Neural cell (in vitro differentiated cells): ENCODE measurements at regions not wholly inside any gene's neighbourhood (a gene's known extent, or its start where the extent isn't known, plus 50 kb on each side); places are given as distances from the start of the nearest gene placed in this dataset.

Experiments used
- H2AFZ ChIP-seq: fragments of 200-600, 300-800 bp; sonication (generic), shearing (Covaris generic); 2 replicates; pipeline ENCODE4 v1.6.0; 2014; ENCODE audit warnings: low read depth, mild to moderate bottlenecking, antibody characterized with exemption, low read length, moderate library complexity
- H3F3A ChIP-seq: fragments of 200-600 bp; shearing (Covaris generic); 2 replicates; pipeline ENCODE4 v1.6.1; 2016; ENCODE audit warnings: mild to moderate bottlenecking, moderate library complexity, mixed read lengths, antibody characterized with exemption, low read length; ENCODE audit not compliant: insufficient read depth, poor library complexity, severe bottlenecking
- H3K27ac ChIP-seq: fragments of 200-600, 300-800 bp; sonication (generic), shearing (Covaris generic); 2 replicates; pipeline ENCODE4 v1.5.1; 2014; ENCODE audit warnings: mild to moderate bottlenecking, low read length, moderate library complexity
- H3K27me3 ChIP-seq: fragments of 300-800, 200-600 bp; sonication (generic), shearing (Covaris generic); 2 replicates; pipeline ENCODE4 v1.6.0; 2014; ENCODE audit warnings: mild to moderate bottlenecking, low read depth, low read length, moderate library complexity; ENCODE audit not compliant: insufficient read depth
- H3K36me3 ChIP-seq: fragments of 300-800, 200-600 bp; sonication (generic), shearing (Covaris generic); 2 replicates; pipeline ENCODE4 v1.5.1; 2014; ENCODE audit warnings: mild to moderate bottlenecking, antibody characterized with exemption, low read length, moderate library complexity; ENCODE audit not compliant: insufficient read depth
- H3K4me2 ChIP-seq: fragments of 300-800, 200-600 bp; sonication (generic), shearing (Covaris generic); 2 replicates; pipeline ENCODE4 v1.6.0; 2014; ENCODE audit warnings: mild to moderate bottlenecking, low read length
- H3K4me3 ChIP-seq: fragments of 300-800, 200-600 bp; sonication (generic), shearing (Covaris generic); 2 replicates; pipeline ENCODE4 v1.5.1; 2014; ENCODE audit warnings: mild to moderate bottlenecking, low read length, moderate library complexity
- H3K79me2 ChIP-seq: fragments of 200-600 bp; shearing (Covaris generic); replicated peaks from 2 replicates; pipeline ENCODE4 v1.6.0; 2014; ENCODE audit warnings: mild to moderate bottlenecking, low read length, moderate library complexity; ENCODE audit not compliant: insufficient read depth
- H3K9ac ChIP-seq: fragments of 300-800, 200-600 bp; sonication (generic), shearing (Covaris generic); 2 replicates; pipeline ENCODE4 v1.6.1; 2016; ENCODE audit warnings: mild to moderate bottlenecking, low read length, mixed read lengths
- H3K9me2 ChIP-seq: fragments of 200-600 bp; shearing (Covaris generic); 2 replicates; pipeline ENCODE4 v1.6.1; 2016; ENCODE audit warnings: mild to moderate bottlenecking, low read length, mixed read lengths; ENCODE audit not compliant: insufficient read depth
- H3K9me3 ChIP-seq: fragments of 200-600, 300-800 bp; sonication (generic), shearing (Covaris generic); 2 replicates; pipeline ENCODE4 v1.6.1; 2016; ENCODE audit warnings: mild to moderate bottlenecking, mixed run types, low read length, moderate library complexity, mixed read lengths
- H4K20me1 ChIP-seq: fragments of 200-600 bp; shearing (Covaris generic); 2 replicates; pipeline ENCODE4 v1.6.1; 2016; ENCODE audit warnings: mild to moderate bottlenecking, mixed run types; ENCODE audit not compliant: insufficient read depth
- CTCF ChIP-seq: fragments of 450-650 bp; IDR thresholded peaks from 2 replicates; pipeline ENCODE4 v1.5.1; 2014; ENCODE audit warnings: antibody characterized with exemption, mild to moderate bottlenecking, moderate library complexity; ENCODE audit not compliant: poor library complexity, severe bottlenecking
- EP300 ChIP-seq: fragments of 450-650 bp; conservative IDR thresholded peaks from 2 replicates; pipeline ENCODE4 v1.6.1; 2014; ENCODE audit warnings: antibody characterized with exemption, mild to moderate bottlenecking, moderate library complexity; ENCODE audit not compliant: poor library complexity, severe bottlenecking
- EZH2 ChIP-seq: fragments of 200-600, 300-800 bp; shearing (Covaris generic), sonication (generic); IDR thresholded peaks from 2 replicates; pipeline ENCODE4 v1.6.1; 2014; ENCODE audit warnings: antibody characterized with exemption, low read length, borderline replicate concordance, mild to moderate bottlenecking; ENCODE audit not compliant: insufficient read depth, poor library complexity, severe bottlenecking
- MXI1 ChIP-seq: fragments of 450-650 bp; conservative IDR thresholded peaks from 2 replicates; pipeline ENCODE4 v1.6.1; 2014; ENCODE audit warnings: antibody characterized with exemption, mild to moderate bottlenecking; ENCODE audit not compliant: poor library complexity, severe bottlenecking
- POLR2AphosphoS5 ChIP-seq: IDR thresholded peaks from 2 replicates; pipeline ENCODE4 v1.6.1; 2012
- RAD21 ChIP-seq: fragments of 450-650 bp; conservative IDR thresholded peaks from 2 replicates; pipeline ENCODE4 v1.6.1; 2014; ENCODE audit warnings: antibody characterized with exemption, mild to moderate bottlenecking, moderate library complexity
- REST ChIP-seq: IDR thresholded peaks from 2 replicates; pipeline ENCODE4 v1.6.1; 2012; ENCODE audit warnings: borderline replicate concordance
- SMC3 ChIP-seq: fragments of 450-650 bp; conservative IDR thresholded peaks from 2 replicates; pipeline ENCODE4 v1.6.1; 2014; ENCODE audit warnings: antibody characterized with exemption, mild to moderate bottlenecking, moderate library complexity; ENCODE audit not compliant: poor library complexity
- TAF1 ChIP-seq: IDR thresholded peaks from 2 replicates; pipeline ENCODE4 v1.6.1; 2012; ENCODE audit warnings: low read depth

- H3K36me3 ChIP-seq = no peaks in the 10 kb centered on the region
- TF ChIP-seq MXI1 = no peak
- H3K9me3 ChIP-seq = no peaks in the 10 kb centered on the region
- no peaks in the 10 kb centered on the region for H3K9me2 ChIP-seq
- H3K27ac ChIP-seq = no peak overlapping the region
- no peak overlapping the region for H2AFZ ChIP-seq
- no peak overlapping the region for H3K9ac ChIP-seq
- H3K27me3 ChIP-seq = no peaks in the 10 kb centered on the region
- no peaks in the 10 kb centered on the region for H3K79me2 ChIP-seq
- no peak overlapping the region for H3K4me3 ChIP-seq
- H3K4me2 ChIP-seq = no peak overlapping the region
- no peaks in the 10 kb centered on the region for H3F3A ChIP-seq
- no peaks in the 10 kb centered on the region for H4K20me1 ChIP-seq
These were observed 345.1 kb downstream of the ARL4A start for GRCh38 chr7:13032576-13032975.

- H3K9me2 ChIP-seq = no peaks in the 10 kb centered on the region
- TF ChIP-seq EZH2 = no peak
- TF ChIP-seq RAD21 = no peak
- H3K4me3 ChIP-seq = no peak overlapping the region
- H3K9ac ChIP-seq = no peak overlapping the region
- H3K27ac ChIP-seq = no peak overlapping the region
- no peaks in the 10 kb centered on the region for H3K36me3 ChIP-seq
- H3F3A ChIP-seq = no peaks in the 10 kb centered on the region
- H3K79me2 ChIP-seq = no peaks in the 10 kb centered on the region
- H3K27me3 ChIP-seq = no peaks in the 10 kb centered on the region
- no peaks in the 10 kb centered on the region for H3K9me3 ChIP-seq
- no peak overlapping the region for H2AFZ ChIP-seq
- H3K4me2 ChIP-seq = no peak overlapping the region
- H4K20me1 ChIP-seq = no peaks in the 10 kb centered on the region
These were observed 347.3 kb downstream of the ARL4A start for GRCh38 chr7:13034693-13035092.

- no peaks in the 10 kb centered on the region for H3F3A ChIP-seq
- no peaks in the 10 kb centered on the region for H4K20me1 ChIP-seq
- H2AFZ ChIP-seq = no peak overlapping the region
- no peaks in the 10 kb centered on the region for H3K36me3 ChIP-seq
- no peaks in the 10 kb centered on the region for H3K9me3 ChIP-seq
- H3K79me2 ChIP-seq = no peaks in the 10 kb centered on the region
- H3K4me3 ChIP-seq = no peak overlapping the region
- TF ChIP-seq EZH2 (no peak), CTCF (no peak)
- H3K27me3 ChIP-seq = no peaks in the 10 kb centered on the region
- H3K27ac ChIP-seq = no peak overlapping the region
- no peak overlapping the region for H3K9ac ChIP-seq
- H3K4me2 ChIP-seq = no peak overlapping the region
- no peaks in the 10 kb centered on the region for H3K9me2 ChIP-seq
These were observed 347.8 kb downstream of the ARL4A start for GRCh38 chr7:13035233-13035632.

GRCh38 chr7:13036256-13036780, 348.9 kb downstream of the ARL4A start:
- H3K4me3 ChIP-seq = no peak overlapping the region
- no peak for TF ChIP-seq REST
- TF ChIP-seq CTCF = no peak
- no peak for TF ChIP-seq EZH2
- TF ChIP-seq POLR2AphosphoS5 = no peak
- TF ChIP-seq MXI1 = no peak
- TF ChIP-seq RAD21 = no peak
- TF ChIP-seq EP300 = no peak
- no peak for TF ChIP-seq SMC3
- no peak for TF ChIP-seq TAF1
- H2AFZ ChIP-seq = no peak overlapping the region
- no peaks in the 10 kb centered on the region for H4K20me1 ChIP-seq
- H3K9ac ChIP-seq = no peak overlapping the region
- H3K36me3 ChIP-seq = no peaks in the 10 kb centered on the region
- H3K9me2 ChIP-seq = no peaks in the 10 kb centered on the region
- no peaks in the 10 kb centered on the region for H3K79me2 ChIP-seq
- H3F3A ChIP-seq = no peaks in the 10 kb centered on the region
- no peaks in the 10 kb centered on the region for H3K9me3 ChIP-seq
- no peak overlapping the region for H3K27ac ChIP-seq
- no peaks in the 10 kb centered on the region for H3K27me3 ChIP-seq
- H3K4me2 ChIP-seq = no peak overlapping the region
